Left ventricle myocardium superior (tissue), 1 donor: ENCODE measurements at regions not wholly inside any gene's neighbourhood (a gene's known extent, or its start where the extent isn't known, plus 50 kb on each side); places are given as distances from the start of the nearest gene placed in this dataset.
"Not testable (repeated sequence)": the region's sequence is repeated elsewhere in the genome, so short reads cannot be mapped to it uniquely, and the experiment has no call there.

Experiments
- ATAC-seq: fragments of 200-7000 bp; cut with Tn5 transposase; one replicate; pipeline ENCODE4 v1.9.1; 2020; ENCODE audit warnings: mild to moderate bottlenecking, moderate library complexity
- DNase-seq: peaks from one replicate; pipeline ENCODE4 v3.0.0-alpha.2; 2020
- intact Hi-C: fragments of 100-400 bp; cut with micrococcal nuclease; formaldehyde crosslinking; loops from one replicate; pipeline ENCODE4 v1.11.0; 2022
- donor health status: DM: no; HTN: yes; CAD: no; lungs with severe emphysema.

GRCh38 chr21:22120616-22121266 is 1122.5 kb downstream of the NCAM2 start:
- ATAC-seq, result no peak
- DNase-seq, result no peak
- intact Hi-C loops, result no loop called here

- ATAC-seq, result no peak
- DNase-seq, result no peak
- intact Hi-C loops, result no loop called here
Observed at GRCh38 chr21:22125581-22125980, 1127.4 kb downstream of the NCAM2 start.

- ATAC-seq (no peak), DNase-seq (no peak)
- intact Hi-C loops, result no loop called here
Observed at GRCh38 chr21:22128671-22129070, 1130.5 kb downstream of the NCAM2 start.

GRCh38 chr21:22132358-22133071 is 1134.3 kb downstream of the NCAM2 start:
- ATAC-seq (no peak), DNase-seq (no peak)
- intact Hi-C loops, result no loop called here

GRCh38 chr21:22136740-22137139 is 1138.5 kb downstream of the NCAM2 start:
- intact Hi-C loops, result no loop called here
- ATAC-seq, result no peak
- no peak for DNase-seq

- no peak for DNase-seq
- no peak for ATAC-seq
- intact Hi-C loops, result no loop called here
Observed at GRCh38 chr21:22138297-22139016, 1140.2 kb downstream of the NCAM2 start.

- DNase-seq (no peak), ATAC-seq (no peak)
- intact Hi-C loops, result no loop called here
Observed at GRCh38 chr21:22145545-22145944, 1147.3 kb downstream of the NCAM2 start.

GRCh38 chr21:22154579-22155274 is 1156.5 kb downstream of the NCAM2 start:
- intact Hi-C loops, result no loop called here
- DNase-seq (no peak), ATAC-seq (no peak)

GRCh38 chr21:22164912-22165311 is 1166.7 kb downstream of the NCAM2 start:
- intact Hi-C loops, result no loop called here
- ATAC-seq (no peak), DNase-seq (no peak)

- DNase-seq (no peak), ATAC-seq (no peak)
- intact Hi-C loops, result no loop called here
Observed at GRCh38 chr21:22174746-22175145, 1176.5 kb downstream of the NCAM2 start.

GRCh38 chr21:22189278-22189677 is 1191.1 kb downstream of the NCAM2 start:
- no peak for DNase-seq
- intact Hi-C loops, result no loop called here
- no peak for ATAC-seq

GRCh38 chr21:22191581-22191980 is 1193.4 kb downstream of the NCAM2 start:
- intact Hi-C loops, result no loop called here
- no peak for ATAC-seq

GRCh38 chr21:22192766-22193165 is 1194.6 kb downstream of the NCAM2 start:
- intact Hi-C loops, result no loop called here
- DNase-seq (no peak), ATAC-seq (no peak)

More at GRCh38 chr21:22191581-22191980, 1193.4 kb downstream of the NCAM2 start:
- no peak for DNase-seq

- DNase-seq, ATAC-seq, intact Hi-C loops: not testable (repeated sequence)
Observed at GRCh38 chr21:22194986-22195385, 1196.8 kb downstream of the NCAM2 start.

- ATAC-seq, result no peak
- intact Hi-C loops, result no loop called here
- no peak for DNase-seq
Observed at GRCh38 chr21:22200378-22201092, 1202.3 kb downstream of the NCAM2 start.

- intact Hi-C loops, result no loop called here
Observed at GRCh38 chr21:22201126-22201525, 1202.9 kb downstream of the NCAM2 start.

GRCh38 chr21:22201669-22202068 is 1203.5 kb downstream of the NCAM2 start:
- intact Hi-C loops, result no loop called here
- no peak for DNase-seq
- ATAC-seq, result no peak

More at GRCh38 chr21:22201126-22201525, 1202.9 kb downstream of the NCAM2 start:
- no peak for DNase-seq
- ATAC-seq, result no peak

- intact Hi-C loops, result no loop called here
- no peak for ATAC-seq
- no peak for DNase-seq
Observed at GRCh38 chr21:22209304-22209700, 1211.1 kb downstream of the NCAM2 start.

- DNase-seq (no peak), ATAC-seq (no peak)
- intact Hi-C loops, result no loop called here
Observed at GRCh38 chr21:22211943-22212342, 1213.7 kb downstream of the NCAM2 start.
